ENCODE measurements at regions not wholly inside any gene's neighbourhood (a gene's known extent, or its start where the extent isn't known, plus 50 kb on each side); places are given as distances from the start of the nearest gene placed in this dataset.
A peak's percentile ranks its signal among the peaks of the same experiment; 100 is the strongest.
"Not testable (repeated sequence)": the region's sequence is repeated elsewhere in the genome, so short reads cannot be mapped to it uniquely, and the experiment has no call there.

DNA sequence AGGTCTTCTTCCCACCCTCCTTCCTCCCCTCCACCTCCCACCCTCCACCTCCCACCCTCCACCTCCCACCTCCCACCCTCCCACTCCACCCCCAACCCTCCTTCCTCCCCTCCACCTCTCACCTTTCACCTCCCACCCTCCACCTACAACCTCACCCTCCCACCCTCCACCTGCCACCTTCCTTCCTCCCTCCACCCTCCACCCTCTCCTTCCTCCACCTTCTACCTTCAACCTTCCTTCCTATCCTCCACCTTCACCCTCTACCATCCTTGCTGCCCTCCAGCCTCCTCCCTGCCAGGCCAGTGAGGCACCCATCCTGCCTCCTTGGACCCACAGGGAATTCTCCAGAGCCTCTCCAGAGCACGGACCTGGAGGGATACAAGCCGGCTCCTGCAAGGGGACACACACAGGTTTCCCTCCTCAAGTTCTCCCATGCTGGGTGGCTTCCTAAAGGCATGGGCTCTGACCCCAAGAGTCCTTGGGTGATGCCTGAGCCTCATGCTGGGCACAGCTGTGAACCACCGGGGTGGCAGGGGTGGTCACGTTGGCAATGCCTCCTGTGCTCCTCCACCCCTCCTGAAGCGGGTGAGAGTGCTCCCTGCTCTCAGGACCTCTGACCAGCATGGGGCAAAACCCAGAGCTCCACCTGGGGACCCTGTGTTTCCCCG lies 293.0 kb downstream of the NDUFA10 start:
- Histone ChIP-seq H3K27ac (no peak overlapping the region), H3K36me3 (replicated peaks in 1 of 2; ENCODE audit: insufficient read depth in 1 of 2, low read depth in 2 of 2) (no peaks in the 10 kb centered on the region), H3K4me1 (no peaks in the 10 kb centered on the region), H3K4me3 (no peak overlapping the region), H3K9me3 (no peaks in the 10 kb centered on the region), H3K27me3 (no peaks in the 10 kb centered on the region)
- DNase-seq, result peak in 1 of 4 donors; percentile 3
- no peak for ATAC-seq
- intact Hi-C loops (cut with DNase I), result no loop called here
- 73 to 79% methylated on average over 4 to 6 of the region's 6 CpGs for WGBS, 2 donors
- no peak for TF ChIP-seq POLR2A (IDR thresholded peaks at IDR 0.05)
- TF ChIP-seq, protein P1, sequence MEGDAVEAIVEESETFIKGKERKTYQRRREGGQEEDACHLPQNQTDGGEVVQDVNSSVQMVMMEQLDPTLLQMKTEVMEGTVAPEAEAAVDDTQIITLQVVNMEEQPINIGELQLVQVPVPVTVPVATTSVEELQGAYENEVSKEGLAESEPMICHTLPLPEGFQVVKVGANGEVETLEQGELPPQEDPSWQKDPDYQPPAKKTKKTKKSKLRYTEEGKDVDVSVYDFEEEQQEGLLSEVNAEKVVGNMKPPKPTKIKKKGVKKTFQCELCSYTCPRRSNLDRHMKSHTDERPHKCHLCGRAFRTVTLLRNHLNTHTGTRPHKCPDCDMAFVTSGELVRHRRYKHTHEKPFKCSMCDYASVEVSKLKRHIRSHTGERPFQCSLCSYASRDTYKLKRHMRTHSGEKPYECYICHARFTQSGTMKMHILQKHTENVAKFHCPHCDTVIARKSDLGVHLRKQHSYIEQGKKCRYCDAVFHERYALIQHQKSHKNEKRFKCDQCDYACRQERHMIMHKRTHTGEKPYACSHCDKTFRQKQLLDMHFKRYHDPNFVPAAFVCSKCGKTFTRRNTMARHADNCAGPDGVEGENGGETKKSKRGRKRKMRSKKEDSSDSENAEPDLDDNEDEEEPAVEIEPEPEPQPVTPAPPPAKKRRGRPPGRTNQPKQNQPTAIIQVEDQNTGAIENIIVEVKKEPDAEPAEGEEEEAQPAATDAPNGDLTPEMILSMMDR (IDR thresholded peaks at IDR 0.05), result no peak

DNA sequence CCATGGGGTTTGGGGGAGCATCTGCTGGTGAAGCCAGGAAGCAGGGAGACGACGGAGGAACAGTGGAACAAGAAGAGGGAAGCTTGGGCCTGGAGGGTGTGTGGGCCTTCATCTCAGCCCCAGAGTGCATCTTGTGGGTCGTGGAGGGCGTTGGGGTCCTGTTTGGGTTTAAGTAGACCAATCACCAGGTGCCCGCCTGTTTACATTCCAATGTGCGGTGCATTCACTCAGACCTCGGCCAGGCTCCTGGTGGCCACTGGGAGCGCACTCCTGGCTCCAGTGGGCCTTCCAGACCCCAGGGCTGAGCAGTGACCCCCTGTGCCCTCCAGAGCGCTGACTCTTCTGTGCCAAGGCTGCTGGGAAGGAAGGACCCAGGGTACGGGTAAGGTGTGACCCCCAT lies 293.7 kb downstream of the NDUFA10 start:
- no peaks in the 10 kb centered on the region for H3K4me1 ChIP-seq
- intact Hi-C loops (cut with DNase I), result no loop called here
- H3K27ac ChIP-seq, result no peak overlapping the region
- WGBS, 2 donors, result 52% methylated on average over 7 to 10 of the region's 10 CpGs
- no peak overlapping the region for H3K4me3 ChIP-seq
- H3K9me3 ChIP-seq, result no peaks in the 10 kb centered on the region
- no peaks in the 10 kb centered on the region for H3K36me3 ChIP-seq (replicated peaks in 1 of 2; ENCODE audit: insufficient read depth in 1 of 2, low read depth in 2 of 2)
- H3K27me3 ChIP-seq, result no peaks in the 10 kb centered on the region
- DNase-seq (no peak), ATAC-seq (no peak)
- TF ChIP-seq, protein P1 (IDR thresholded peaks at IDR 0.05), result no peak
- no peak for TF ChIP-seq POLR2A (IDR thresholded peaks at IDR 0.05)

DNA sequence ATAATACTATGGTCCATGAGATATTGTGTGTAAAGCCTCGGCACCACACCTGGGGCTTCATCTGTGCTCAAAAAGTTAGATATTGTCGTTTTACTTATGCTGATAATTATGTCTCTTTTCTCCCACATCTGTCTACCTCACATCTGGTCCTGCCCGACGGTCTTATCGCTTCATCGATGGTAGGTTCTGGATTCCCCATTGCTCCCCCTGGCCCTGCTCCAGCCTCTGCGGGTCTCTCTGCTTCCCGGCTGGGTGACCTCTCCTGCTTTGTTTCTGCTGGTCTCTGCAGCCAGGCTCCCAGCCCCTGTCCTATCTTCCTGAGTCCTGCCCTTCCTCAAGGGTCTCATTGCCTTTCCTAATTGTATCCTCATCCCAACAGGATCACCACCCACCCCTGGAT lies 294.2 kb downstream of the NDUFA10 start:
- Histone ChIP-seq H3K9me3 (no peaks in the 10 kb centered on the region), H3K27me3 (no peaks in the 10 kb centered on the region), H3K36me3 (replicated peaks in 1 of 2; ENCODE audit: insufficient read depth in 1 of 2, low read depth in 2 of 2) (no peaks in the 10 kb centered on the region), H3K4me1 (no peaks in the 10 kb centered on the region), H3K4me3 (no peak overlapping the region), H3K27ac (no peak overlapping the region)
- ATAC-seq, result no peak
- 57 to 66% methylated on average over 8 of the region's 8 CpGs for WGBS, 2 donors
- TF ChIP-seq, protein P1 (IDR thresholded peaks at IDR 0.05), result no peak
- TF ChIP-seq POLR2A (IDR thresholded peaks at IDR 0.05), result no peak
- DNase-seq, result no peak
- intact Hi-C loops (cut with DNase I), result no loop called here

DNA sequence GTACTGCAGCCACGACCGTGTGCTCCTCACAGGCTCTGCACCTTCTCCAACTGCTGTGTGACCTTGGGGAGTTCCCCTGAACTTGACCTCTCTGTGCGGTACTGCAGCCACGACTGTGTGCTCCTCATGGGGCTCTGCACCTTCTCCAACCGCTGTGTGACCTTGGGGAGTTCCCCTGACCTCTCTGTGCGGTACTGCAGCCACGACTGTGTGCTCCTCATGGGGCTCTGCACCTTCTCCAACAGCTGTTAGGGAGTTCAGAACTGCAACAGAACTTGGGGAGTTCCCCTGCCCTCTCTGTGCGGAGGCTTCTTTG lies 294.6 kb downstream of the NDUFA10 start:
- not testable (repeated sequence) for DNase-seq

DNA sequence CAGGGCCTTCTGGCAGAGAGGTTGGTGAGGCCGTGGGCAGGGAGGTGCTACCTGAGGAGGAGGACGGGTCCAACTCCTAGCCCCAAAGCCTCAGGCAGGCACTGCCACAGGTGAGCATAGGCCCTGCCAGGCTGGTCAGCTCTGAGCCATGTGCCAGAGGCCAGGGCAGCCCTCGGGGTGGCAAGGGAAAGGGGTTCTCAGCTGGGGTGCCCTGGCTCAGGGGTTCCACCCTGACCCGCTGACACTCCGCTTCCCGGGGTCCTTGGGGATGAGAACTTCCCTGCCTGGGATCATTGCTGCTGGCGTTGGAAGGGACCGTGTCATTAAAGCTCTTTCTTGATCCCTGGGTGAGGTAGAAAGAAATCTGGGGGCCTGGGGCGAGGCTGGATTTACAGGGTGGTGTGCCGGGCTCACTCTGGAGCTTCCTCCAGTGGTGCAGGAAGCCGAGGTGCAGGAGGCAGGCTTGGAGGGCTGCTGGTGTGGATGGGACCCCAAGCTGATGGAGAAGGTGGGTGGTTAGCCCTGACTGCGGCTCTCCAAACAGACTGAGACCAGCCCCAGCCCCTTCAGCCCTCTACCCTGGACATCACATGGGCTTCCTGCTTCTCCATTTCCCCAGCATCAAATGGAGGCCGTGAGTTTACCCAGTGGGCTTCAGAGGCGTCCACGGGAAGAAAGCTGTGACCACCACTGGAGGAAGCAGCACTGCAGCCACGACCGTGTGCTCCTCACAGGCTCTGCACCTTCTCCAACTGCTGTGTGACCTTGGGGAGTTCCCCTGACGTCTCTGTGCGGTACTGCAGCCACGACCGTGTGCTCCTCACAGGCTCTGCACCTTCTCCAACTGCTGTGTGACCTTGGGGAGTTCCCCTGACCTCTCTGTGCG lies 295.2 kb downstream of the NDUFA10 start:
- intact Hi-C loops (cut with DNase I), result no loop called here
- TF ChIP-seq POLR2A (IDR thresholded peaks at IDR 0.05), result no peak
- TF ChIP-seq, protein P1 (IDR thresholded peaks at IDR 0.05), result no peak
- no peaks in the 10 kb centered on the region for H3K36me3 ChIP-seq (replicated peaks in 1 of 2; ENCODE audit: insufficient read depth in 1 of 2, low read depth in 2 of 2)
- no peaks in the 10 kb centered on the region for H3K4me1 ChIP-seq
- H3K4me3 ChIP-seq, result no peak overlapping the region
- no peak overlapping the region for H3K27ac ChIP-seq
- ATAC-seq, result no peak
- peak in 1 of 4 donors; percentile 9 for DNase-seq
- H3K27me3 ChIP-seq, result no peaks in the 10 kb centered on the region
- no peaks in the 10 kb centered on the region for H3K9me3 ChIP-seq
- 50 to 60% methylated on average over 15 to 20 of the region's 22 CpGs for WGBS, 2 donors

More for the DNA sequence above, 294.6 kb downstream of the NDUFA10 start:
- ATAC-seq; H3K4me3 ChIP-seq; H3K36me3 ChIP-seq (replicated peaks in 1 of 2; ENCODE audit: insufficient read depth in 1 of 2, low read depth in 2 of 2); H3K4me1 ChIP-seq; H3K27me3 ChIP-seq; H3K27ac ChIP-seq; H3K9me3 ChIP-seq; intact Hi-C loops (cut with DNase I): not testable (repeated sequence)
- 48 to 49% methylated on average over 7 to 8 of the region's 8 CpGs for WGBS, 2 donors
